GM06990 (cell line): ENCODE measurements at regions not wholly inside any gene's neighbourhood (a gene's known extent, or its start where the extent isn't known, plus 50 kb on each side); places are given as distances from the start of the nearest gene placed in this dataset.

ENCODE experiments used
- DNase-seq: peaks from one replicate; pipeline ENCODE4 v3.0.0-alpha.2; 2011; ENCODE audit not compliant: insufficient read length; ENCODE audit errors: extremely low read depth
- H3K27me3 ChIP-seq: replicated peaks from 2 replicates; pipeline ENCODE4 v1.6.0; 2011; ENCODE audit warnings: low read length; ENCODE audit not compliant: control insufficient read depth, insufficient read depth
- H3K36me3 ChIP-seq: 2 replicates; pipeline ENCODE4 v1.5.1; 2011; ENCODE audit warnings: low read length; ENCODE audit not compliant: control insufficient read depth, insufficient read depth
- H3K4me3 ChIP-seq: replicated peaks from 2 replicates; pipeline ENCODE4 v1.5.1; 2011; ENCODE audit warnings: low read depth, mild to moderate bottlenecking, control low read depth, low read length
- TF ChIP-seq, protein P1 (sequence below): IDR thresholded peaks from 2 replicates; pipeline ENCODE4 v1.5.1; 2011; ENCODE audit warnings: low read length, control low read depth, mild to moderate bottlenecking, inconsistent platforms; ENCODE audit not compliant: insufficient read depth, poor library complexity, severe bottlenecking

DNA sequence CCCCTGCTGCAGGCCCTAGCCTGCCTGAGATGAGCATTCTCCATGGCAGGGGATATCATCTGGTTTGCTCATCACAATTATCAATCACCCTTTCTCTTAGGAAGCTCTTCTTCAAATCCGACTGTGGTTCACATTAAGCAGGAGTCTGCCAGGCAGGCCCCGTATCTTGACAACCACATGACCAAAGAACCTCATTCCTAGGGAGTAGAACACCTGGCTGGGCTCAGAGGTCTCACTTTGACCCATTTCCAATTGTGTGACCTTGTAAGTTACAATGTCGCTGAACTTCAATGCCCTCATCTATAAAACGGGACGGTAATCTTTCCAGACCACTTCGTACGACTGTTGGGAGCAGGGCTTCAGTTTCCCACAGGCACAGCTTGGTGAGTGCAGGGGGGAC lies 156.4 kb upstream of the PCBD1 start:
- H3K36me3 ChIP-seq = no peaks in the 10 kb centered on the region
- peaks cover 3% of the 10 kb centered on the region for H3K27me3 ChIP-seq
- H3K4me3 ChIP-seq = no peak overlapping the region
- TF ChIP-seq, protein P1, sequence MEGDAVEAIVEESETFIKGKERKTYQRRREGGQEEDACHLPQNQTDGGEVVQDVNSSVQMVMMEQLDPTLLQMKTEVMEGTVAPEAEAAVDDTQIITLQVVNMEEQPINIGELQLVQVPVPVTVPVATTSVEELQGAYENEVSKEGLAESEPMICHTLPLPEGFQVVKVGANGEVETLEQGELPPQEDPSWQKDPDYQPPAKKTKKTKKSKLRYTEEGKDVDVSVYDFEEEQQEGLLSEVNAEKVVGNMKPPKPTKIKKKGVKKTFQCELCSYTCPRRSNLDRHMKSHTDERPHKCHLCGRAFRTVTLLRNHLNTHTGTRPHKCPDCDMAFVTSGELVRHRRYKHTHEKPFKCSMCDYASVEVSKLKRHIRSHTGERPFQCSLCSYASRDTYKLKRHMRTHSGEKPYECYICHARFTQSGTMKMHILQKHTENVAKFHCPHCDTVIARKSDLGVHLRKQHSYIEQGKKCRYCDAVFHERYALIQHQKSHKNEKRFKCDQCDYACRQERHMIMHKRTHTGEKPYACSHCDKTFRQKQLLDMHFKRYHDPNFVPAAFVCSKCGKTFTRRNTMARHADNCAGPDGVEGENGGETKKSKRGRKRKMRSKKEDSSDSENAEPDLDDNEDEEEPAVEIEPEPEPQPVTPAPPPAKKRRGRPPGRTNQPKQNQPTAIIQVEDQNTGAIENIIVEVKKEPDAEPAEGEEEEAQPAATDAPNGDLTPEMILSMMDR = no peak
- DNase-seq = no peak

DNA sequence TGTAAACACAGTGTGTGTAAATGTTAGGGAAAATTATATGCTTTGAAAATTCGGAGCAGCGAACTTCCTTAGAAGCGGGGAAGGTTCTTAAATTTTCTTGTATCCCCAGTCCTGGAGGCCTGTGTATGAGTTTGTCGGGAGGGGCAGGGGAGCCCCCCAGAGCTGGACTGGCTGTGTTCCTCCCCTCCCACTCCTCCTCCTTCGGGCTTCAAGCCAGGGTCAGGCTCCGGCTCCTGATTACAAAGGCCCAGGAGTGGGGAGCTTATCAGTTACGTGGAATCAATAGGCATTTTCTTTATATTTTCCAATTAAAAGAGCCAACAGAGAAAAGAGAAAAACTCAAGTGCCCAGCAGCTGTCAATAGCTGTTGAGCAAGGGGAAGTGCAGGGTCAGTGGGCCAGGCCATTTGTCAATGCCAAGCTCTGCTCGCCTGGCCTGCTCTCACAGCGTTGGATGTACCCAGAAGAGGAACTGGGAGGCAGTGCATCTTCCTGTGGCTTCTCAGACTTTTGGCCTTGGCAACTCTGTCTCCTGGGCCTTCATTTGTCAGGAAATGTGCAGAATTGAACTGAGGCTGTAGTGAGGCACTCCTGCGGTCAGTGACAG lies 156.9 kb upstream of the PCBD1 start:
- TF ChIP-seq, protein P1 = no peak
- H3K36me3 ChIP-seq = no peaks in the 10 kb centered on the region
- H3K27me3 ChIP-seq = peaks cover 3% of the 10 kb centered on the region
- DNase-seq = no peak
- no peak overlapping the region for H3K4me3 ChIP-seq

DNA sequence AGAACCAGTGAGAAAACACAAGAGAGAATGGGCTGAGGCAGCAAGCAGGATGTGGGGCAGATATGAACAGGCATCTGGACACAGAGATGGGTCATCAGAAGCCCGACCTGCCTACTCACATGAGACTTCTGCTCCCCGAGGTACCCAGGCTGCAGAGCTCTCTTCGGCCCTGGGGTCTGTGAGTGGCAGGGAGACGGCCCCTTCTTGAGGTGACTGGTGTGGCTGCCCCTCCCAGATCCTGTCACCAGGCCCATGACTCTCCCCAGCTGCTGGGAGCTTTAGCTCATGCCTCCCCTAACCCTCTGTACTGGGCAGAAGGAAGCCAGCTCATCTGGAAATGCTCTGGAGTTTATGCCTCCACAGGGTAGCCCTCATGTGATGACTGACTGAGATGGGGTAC lies 157.6 kb upstream of the PCBD1 start:
- peaks cover 3% of the 10 kb centered on the region for H3K27me3 ChIP-seq

DNA sequence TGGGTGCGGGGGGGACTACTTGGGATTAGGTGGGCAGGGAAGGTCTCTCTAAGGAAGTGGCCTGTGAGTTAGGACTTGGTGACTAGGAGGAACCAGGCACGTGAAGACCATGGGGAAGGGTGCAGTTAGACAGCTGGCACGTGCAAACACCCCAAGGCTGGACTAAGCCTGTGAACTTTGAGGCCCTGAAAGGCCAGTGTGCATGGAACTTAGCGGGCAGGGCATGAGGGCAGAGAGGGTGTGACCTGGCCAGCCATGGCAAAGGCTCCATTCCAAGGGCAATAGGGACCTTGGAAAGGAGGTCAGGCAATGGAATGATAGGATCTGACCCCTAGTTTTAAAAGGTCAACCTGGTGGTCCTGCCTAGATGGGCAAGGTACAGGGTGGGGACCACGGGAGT lies 158.4 kb upstream of the PCBD1 start:
- TF ChIP-seq, protein P1 = no peak
- DNase-seq = no peak
- Histone ChIP-seq H3K36me3 (no peaks in the 10 kb centered on the region), H3K4me3 (no peak overlapping the region), H3K27me3 (peaks cover 3% of the 10 kb centered on the region)

More for the DNA sequence above, 157.6 kb upstream of the PCBD1 start:
- no peak for DNase-seq
- Histone ChIP-seq H3K4me3 (no peak overlapping the region), H3K36me3 (no peaks in the 10 kb centered on the region)
- TF ChIP-seq, protein P1 = no peak

DNA sequence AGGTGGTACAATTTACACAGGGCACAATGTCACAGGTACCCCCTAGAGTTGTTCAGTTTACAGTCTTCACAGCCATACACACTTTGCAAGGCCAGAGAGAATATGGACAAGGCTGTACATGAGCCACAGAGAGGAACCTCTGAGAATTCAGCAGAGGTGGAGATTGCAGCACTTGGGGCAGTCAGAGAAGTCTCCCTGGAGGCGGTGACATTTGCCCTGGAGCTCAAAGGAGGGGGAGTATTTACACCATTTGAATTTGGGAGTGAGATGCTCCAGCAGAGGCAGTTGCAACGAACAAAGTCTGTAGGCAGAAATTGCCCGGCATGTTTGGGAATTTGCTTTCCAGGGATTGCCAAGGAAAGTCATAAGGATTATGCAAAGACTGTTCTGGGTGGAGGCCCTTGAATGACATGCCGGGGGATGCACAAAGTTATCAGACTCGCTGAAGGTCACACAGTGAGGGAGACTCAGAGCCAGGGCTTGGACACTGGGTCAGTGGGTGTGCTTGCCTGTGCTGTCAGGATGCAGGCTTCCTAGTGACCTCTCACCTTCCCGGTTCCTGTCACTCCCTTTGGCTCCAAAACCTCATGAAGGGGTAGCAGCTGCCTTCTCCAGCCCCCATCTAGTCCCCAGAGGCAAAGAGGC lies 160.7 kb upstream of the PCBD1 start:
- H3K27me3 ChIP-seq = peaks cover 5% of the 10 kb centered on the region
- TF ChIP-seq, protein P1 = no peak

More for the DNA sequence above, 160.7 kb upstream of the PCBD1 start:
- Histone ChIP-seq H3K36me3 (no peaks in the 10 kb centered on the region), H3K4me3 (no peak overlapping the region)
- no peak for DNase-seq
